ENCODE measurements at regions not wholly inside any gene's neighbourhood (a gene's known extent, or its start where the extent isn't known, plus 50 kb on each side); places are given as distances from the start of the nearest gene placed in this dataset.
"Not testable (repeated sequence)": the region's sequence is repeated elsewhere in the genome, so short reads cannot be mapped to it uniquely, and the experiment has no call there.

- H3K4me3 ChIP-seq (ENCODE audit: low read depth, low read length): no peak overlapping the region
- H3K27ac ChIP-seq (ENCODE audit: extremely low read depth, low read depth, low read length): no peak overlapping the region
- no peaks in the 10 kb centered on the region for H3K36me3 ChIP-seq (ENCODE audit: control insufficient read depth in 2 of 2, insufficient read depth in 1 of 2, low read length in 2 of 2)
- CTCF ChIA-PET: interaction anchor here (0.6 to 0.8 kb wide), 2 partner anchors 205 to 1141 kb away, joined by 3 read pairs; no protein-coding TSS in a partner anchor
- H3K4me1 ChIP-seq (ENCODE audit: control insufficient read depth, insufficient read depth, low read length): no peaks in the 10 kb centered on the region
- TF ChIP-seq ZNF510 (tag by site-specific recombination; IDR thresholded peaks at IDR 0.05; ENCODE audit: insufficient replicate concordance) (no peak), KLF7 (tag by site-specific recombination; IDR thresholded peaks at IDR 0.05; ENCODE audit: borderline replicate concordance) (no peak), ZNF629 (tag by site-specific recombination; IDR thresholded peaks at IDR 0.05) (no peak), ZNF433 (tag by site-specific recombination; IDR thresholded peaks at IDR 0.05; ENCODE audit: low read depth) (no peak), ZNF354C (tag by site-specific recombination; IDR thresholded peaks at IDR 0.05; ENCODE audit: borderline replicate concordance, low read depth) (no peak)
- POLR2A ChIA-PET: no interaction called here
- H3K9me3 ChIP-seq (ENCODE audit: control insufficient read depth, insufficient read depth, low read depth, low read length): no peaks in the 10 kb centered on the region
These were observed 294.3 kb upstream of the PFKP start for GRCh38 chr10:2772816-2773631.

GRCh38 chr10:2772135-2772534 lies 295.2 kb upstream of the PFKP start:
- ChIA-PET CTCF (no interaction called here), POLR2A (no interaction called here)
- no peaks in the 10 kb centered on the region for H3K36me3 ChIP-seq (ENCODE audit: control insufficient read depth in 2 of 2, insufficient read depth in 1 of 2, low read length in 2 of 2)
- TF ChIP-seq ZNF10 (tag by site-specific recombination; IDR thresholded peaks at IDR 0.05): peak; percentile 81; the same call in 1 of the 2 replicates
- no peak for TF ChIP-seq ZNF560 (tag by site-specific recombination; IDR thresholded peaks at IDR 0.05; ENCODE audit: borderline replicate concordance)
- H3K4me1 ChIP-seq (ENCODE audit: control insufficient read depth, insufficient read depth, low read length): no peaks in the 10 kb centered on the region
- H3K27ac ChIP-seq (ENCODE audit: extremely low read depth, low read depth, low read length): no peak overlapping the region
- H3K9me3 ChIP-seq (ENCODE audit: control insufficient read depth, insufficient read depth, low read depth, low read length): no peaks in the 10 kb centered on the region
- H3K4me3 ChIP-seq (ENCODE audit: low read depth, low read length): no peak overlapping the region

- H3K9me3 ChIP-seq (ENCODE audit: control insufficient read depth, insufficient read depth, low read depth, low read length); H3K27ac ChIP-seq (ENCODE audit: extremely low read depth, low read depth, low read length); H3K4me3 ChIP-seq (ENCODE audit: low read depth, low read length); POLR2A ChIA-PET; H3K36me3 ChIP-seq (ENCODE audit: control insufficient read depth in 2 of 2, insufficient read depth in 1 of 2, low read length in 2 of 2); CTCF ChIA-PET; H3K4me1 ChIP-seq (ENCODE audit: control insufficient read depth, insufficient read depth, low read length): not testable (repeated sequence)
These were observed 300.1 kb upstream of the PFKP start for GRCh38 chr10:2767293-2767692.

GRCh38 chr10:2761971-2762370 lies 305.4 kb upstream of the PFKP start:
- H3K27ac ChIP-seq (ENCODE audit: extremely low read depth, low read depth, low read length): no peak overlapping the region
- ChIA-PET POLR2A (no interaction called here), CTCF (no interaction called here)
- H3K4me3 ChIP-seq (ENCODE audit: low read depth, low read length): no peak overlapping the region
- H3K9me3 ChIP-seq (ENCODE audit: control insufficient read depth, insufficient read depth, low read depth, low read length): no peaks in the 10 kb centered on the region
- H3K4me1 ChIP-seq (ENCODE audit: control insufficient read depth, insufficient read depth, low read length): no peaks in the 10 kb centered on the region
- H3K36me3 ChIP-seq (ENCODE audit: control insufficient read depth in 2 of 2, insufficient read depth in 1 of 2, low read length in 2 of 2): no peaks in the 10 kb centered on the region
- TF ChIP-seq ZNF423 (tag by site-specific recombination; IDR thresholded peaks at IDR 0.05) (no peak), ZNF398 (tag by site-specific recombination; IDR thresholded peaks at IDR 0.05) (no peak), PRDM6 (tag by site-specific recombination; IDR thresholded peaks at IDR 0.05) (no peak), ZNF623 (tag by site-specific recombination; IDR thresholded peaks at IDR 0.05) (no peak), ZNF670 (tag by site-specific recombination; IDR thresholded peaks at IDR 0.05; ENCODE audit: low read depth) (no peak), ZNF362 (tag by site-specific recombination; IDR thresholded peaks at IDR 0.05) (no peak), ZNF266 (tag by site-specific recombination; IDR thresholded peaks at IDR 0.05; ENCODE audit: low read depth) (no peak), PRDM1 (tag by site-specific recombination; IDR thresholded peaks at IDR 0.05) (no peak), REST (tag by site-specific recombination; IDR thresholded peaks at IDR 0.05) (no peak), ZNF114 (tag by site-specific recombination; IDR thresholded peaks at IDR 0.05) (no peak), ZNF555 (tag by site-specific recombination; conservative IDR thresholded peaks at IDR 0.05) (no peak)
